ENCODE measurements at regions not wholly inside any gene's neighbourhood (a gene's known extent, or its start where the extent isn't known, plus 50 kb on each side); places are given as distances from the start of the nearest gene placed in this dataset.
"Not testable (repeated sequence)": the region's sequence is repeated elsewhere in the genome, so short reads cannot be mapped to it uniquely, and the experiment has no call there.

DNA sequence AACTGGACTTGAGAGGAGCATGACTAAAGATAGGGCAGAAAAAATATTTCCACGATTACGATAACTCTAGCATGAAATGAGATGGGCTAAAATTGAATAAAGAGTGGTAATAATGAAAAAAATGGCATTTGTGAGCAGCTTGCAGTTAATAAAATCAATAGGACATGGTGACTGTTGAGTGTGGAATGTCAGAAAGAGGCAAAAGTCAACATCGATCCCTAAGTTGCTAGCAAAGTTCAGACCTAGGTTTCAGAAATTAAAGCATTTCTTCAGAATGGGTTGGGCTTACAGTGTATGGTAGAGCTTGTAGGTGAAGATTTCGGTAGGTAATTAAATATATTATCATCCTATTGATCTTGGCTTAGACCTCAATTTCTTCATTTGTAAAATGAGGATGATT, 656.7 kb upstream of the NRG3 start:
- DNase-seq (ENCODE audit: low read depth in 2 of 2), result no peak

DNA sequence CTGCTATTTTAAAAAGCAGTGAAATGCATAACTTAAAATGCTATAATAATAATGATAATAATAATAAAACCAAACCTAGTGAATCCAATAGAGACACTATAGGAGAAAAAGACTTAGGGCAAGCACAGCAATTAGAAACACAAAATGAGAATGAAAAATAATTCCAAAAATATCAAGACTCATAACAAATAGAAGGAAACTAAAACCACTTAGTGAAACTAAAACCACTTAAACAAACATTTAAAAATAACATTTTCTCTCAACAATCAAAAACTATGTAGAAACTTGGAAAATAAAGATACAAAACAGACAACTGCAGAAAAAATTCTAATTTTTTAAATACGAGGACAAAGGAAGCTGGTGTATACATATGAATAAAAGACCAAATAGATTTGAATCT, 655.2 kb upstream of the NRG3 start:
- DNase-seq (ENCODE audit: low read depth in 2 of 2), result no peak

DNA sequence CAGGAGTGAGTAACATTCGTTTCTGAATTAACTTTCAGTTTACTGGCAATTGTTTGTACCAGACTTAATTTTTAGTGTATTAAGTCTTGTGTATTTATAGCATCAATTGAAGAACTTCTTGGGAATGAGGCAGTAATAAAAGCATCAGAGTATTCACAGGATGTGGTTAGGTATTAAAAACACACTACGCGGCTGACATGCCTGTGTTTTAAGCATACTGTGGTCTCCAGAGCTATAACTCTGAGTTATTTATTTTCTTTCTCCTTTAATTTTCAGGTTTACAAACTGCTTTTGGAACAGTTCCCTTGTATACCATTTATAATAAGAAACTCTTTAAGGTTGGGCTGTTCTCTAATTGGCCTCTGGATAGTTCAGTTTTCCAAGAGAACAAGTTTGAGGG, 626.1 kb upstream of the NRG3 start:
- DNase-seq (ENCODE audit: low read depth in 2 of 2), result no peak

DNA sequence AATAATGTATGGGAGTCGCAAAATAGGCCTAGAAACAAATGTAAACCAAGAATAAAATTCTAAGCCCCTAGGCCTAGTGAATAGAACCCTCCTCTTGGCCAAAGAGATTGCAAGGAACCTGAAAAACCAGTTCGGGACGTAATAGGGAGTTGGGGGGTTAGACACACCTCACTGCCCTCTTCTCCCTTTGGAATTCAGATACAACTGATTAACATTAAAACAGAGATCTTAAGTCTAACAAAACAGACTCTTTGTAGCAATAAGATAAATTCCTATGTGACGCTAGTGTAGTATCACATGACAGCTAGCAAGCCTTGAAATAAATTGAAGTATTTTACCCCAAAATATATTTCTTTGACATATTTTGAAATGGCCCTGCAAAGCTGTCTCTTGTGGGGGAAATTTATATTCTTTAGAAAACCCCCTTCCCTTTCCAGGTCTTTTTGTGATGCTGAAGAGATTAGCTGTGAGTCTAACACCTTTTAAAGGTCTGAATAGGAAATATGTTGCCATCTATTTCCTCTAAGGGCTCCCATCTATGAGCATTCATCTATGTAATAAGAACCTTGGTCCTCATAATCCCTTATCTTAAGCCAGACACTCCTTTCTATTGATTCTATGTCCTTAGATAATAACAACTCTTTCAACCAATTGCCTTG, 623.4 kb upstream of the NRG3 start:
- DNase-seq (ENCODE audit: low read depth in 2 of 2), result no peak

DNA sequence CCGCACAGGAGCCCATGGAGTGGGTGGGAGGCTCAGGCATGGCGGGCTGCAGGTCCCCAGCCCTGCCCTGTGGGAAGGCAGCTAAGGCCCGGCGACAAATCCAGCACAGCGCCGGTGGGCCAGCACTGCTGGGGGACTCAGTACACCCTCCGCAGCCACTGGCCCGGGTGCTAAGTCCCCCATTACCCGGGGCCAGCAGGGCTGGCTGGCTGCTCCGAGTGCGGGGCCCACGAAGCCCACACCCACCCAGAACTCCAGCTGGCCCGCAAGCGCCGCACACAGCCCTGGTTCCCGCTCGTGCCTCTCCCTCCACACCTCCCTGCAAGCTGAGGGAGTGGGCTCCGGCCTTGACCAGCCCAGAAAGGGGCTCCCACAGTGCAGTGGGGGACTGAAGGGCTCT, 610.0 kb upstream of the NRG3 start:
- not testable (repeated sequence) for DNase-seq (ENCODE audit: low read depth in 2 of 2)

DNA sequence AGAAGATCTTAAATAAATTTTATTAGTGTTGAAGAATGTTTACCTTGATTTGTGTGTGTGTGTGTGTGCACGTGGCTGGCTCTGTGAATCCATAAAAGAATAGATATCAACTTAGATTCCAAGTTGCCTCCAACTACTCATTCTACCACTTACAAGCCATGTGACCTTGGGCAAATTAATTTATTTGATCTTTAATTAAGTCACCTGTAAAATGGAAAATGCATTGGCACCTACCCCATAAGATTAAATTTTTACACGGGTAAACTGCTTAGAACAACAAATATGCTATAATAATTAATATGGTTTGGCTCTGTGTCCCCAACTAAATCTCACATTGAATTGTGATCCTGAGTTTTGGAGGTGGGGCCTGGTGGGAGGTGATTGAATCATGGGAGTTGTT, 604.9 kb upstream of the NRG3 start:
- DNase-seq (ENCODE audit: low read depth in 2 of 2), result no peak

DNA sequence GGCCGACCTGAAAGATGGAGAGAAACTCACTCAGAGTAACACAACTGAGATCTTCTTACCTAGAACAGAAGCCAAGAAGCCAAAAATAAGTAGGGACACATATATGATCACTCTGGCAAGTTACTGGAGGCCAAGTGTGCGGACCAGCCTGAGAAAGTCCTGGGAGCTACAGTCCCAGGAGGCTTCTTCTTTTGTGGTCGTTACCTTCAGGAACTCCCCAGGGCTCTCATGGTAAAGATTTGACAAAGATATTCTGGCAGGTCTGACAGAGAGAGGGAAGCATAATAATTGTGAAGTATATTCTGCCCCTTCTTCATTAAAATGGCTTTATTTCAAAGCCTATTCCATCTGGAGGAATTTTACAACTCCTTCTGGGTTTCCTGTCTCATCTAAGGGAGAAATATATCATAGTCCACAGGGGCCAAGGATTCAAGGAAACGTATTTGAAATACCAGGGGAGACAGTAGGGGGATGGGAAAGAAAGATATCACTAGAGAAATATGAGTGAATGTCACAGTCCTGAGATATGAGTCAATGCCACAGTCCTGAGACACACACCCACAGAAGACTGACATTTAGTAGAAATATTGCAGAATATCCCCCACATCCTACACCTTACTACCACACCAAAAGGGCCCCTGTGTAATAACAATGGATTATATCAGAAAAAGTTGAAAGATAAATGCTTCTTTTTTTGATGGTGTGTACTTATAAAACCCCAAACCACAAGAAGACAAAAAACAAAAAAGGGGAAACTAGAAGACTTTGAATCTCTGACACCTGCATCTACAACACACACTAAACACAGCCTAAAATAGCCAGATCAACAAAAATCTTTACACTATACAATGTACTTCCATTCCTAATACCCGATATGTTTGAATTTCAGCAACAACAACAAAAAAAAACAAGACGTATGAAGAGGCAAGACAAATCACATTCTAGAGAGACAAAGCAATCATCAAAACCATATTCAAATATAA, 594.2 kb upstream of the NRG3 start:
- no peak for DNase-seq (ENCODE audit: low read depth in 2 of 2)

DNA sequence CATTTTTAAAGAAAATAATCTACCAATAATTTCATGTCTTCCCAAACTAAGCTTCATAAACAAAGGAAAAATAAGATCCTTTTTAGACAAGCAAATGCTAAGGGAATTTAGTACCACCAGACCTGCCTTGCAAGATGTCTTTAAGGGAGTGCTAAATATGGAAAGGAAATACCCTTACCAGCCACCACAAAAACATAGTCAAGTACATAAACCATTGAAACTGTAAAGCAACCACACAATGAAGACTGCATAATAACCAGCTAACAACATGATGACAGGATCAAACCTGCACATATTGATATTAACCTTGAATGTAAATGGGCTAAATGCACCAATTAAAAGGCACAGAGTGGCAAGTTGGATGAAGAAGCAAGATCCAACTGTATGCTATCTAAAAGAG, 586.5 kb upstream of the NRG3 start:
- no peak for DNase-seq (ENCODE audit: low read depth in 2 of 2)

DNA sequence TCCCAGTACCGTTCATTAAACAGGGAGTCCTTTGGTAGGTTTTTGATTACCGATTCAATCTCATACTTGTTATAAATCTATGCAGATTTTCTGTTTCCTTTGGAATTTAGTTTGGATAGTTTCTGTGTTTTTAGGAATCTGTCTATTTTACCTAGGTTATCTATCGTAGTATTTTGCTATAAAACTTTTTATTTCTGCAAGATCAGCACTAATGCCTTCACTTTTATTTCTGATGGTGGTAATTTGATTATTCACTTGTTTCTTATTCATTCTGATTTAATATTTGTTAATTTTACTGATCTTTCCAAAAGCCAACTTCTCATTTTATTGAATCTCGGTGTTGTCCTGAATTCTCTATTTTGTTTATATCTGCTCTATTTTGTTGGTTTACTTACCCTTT, 577.7 kb upstream of the NRG3 start:
- DNase-seq (ENCODE audit: low read depth in 2 of 2), result no peak

DNA sequence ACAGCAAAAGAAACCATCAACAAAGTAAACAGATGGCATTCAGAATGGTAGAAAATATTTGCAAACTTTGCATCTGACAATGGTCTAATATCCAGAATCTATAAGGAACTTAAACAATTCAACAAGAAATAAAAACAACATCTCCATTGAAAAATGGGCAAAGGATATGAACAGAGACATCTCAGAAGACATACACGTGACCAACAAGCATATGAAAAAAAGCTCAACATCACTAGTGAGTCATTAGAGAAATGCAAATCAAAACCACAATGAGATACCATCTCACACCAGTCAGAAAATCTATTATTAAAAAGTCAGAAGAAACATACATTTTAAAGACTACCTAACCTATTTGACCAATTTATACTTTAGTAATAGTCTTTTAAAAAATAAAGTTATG, 571.3 kb upstream of the NRG3 start:
- no peak for DNase-seq (ENCODE audit: low read depth in 2 of 2)

DNA sequence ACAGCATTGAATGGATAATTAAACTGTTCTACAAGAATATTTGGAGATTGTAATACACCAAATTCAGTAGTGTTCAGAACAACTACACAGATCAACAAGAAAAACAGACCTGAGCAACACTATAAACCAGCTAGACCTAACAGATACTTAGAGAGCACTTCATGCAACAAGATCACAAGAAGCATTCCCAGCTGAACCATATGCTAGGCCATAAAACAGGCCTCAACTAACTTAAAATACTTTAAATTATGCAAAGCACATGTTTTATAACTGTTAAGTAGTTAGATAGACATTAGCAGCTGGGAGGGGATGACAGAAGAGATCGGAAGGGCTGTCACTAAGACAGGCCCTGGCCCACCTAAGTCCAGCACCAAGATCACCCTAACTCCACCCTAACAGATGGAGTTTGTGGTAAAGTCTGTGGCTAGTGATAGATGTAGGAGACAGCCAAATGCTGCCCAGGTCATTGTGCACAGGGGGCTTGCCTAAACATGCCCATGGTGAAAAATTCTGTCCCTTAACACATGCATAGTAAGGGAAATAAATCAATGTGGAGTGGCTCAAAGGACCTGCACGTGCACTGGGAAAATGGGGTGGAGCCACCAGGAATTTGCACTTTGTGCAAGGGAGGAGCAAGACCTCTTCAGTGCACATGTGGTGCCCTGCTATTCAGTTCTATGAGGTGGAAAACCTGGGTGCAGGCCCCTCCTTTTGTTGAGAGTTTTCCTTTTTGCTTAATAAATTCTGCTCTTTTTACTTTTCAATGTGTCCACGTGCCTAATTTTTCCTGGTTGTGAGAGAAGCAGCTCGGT, 567.8 kb upstream of the NRG3 start:
- no peak for DNase-seq (ENCODE audit: low read depth in 2 of 2)

DNA sequence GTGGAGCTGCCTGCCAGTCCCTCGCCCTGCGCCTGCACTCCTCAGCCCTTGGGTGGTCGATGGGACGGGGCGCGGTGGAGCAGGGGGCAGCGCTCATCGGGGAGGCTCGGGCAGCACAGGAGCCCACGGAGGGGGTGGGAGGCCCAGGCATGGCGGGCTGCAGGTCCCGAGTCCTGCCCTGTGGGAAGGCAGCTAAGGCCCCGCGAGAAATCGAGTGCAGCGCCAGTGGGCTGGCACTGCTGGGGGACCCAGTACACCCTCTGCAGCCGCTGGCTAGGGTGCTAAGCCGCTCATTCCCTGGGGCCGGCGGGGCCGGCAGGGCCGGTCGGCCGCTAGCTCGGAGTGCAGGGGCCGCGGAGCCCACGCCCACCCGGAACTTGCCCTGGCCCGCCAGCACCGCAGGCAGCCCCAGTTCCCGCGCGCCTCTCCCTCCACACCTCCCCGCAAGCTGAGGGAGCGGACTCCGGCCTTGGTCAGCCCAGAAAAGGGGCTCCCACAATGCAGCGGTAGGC, 565.9 kb upstream of the NRG3 start:
- no peak for DNase-seq (ENCODE audit: low read depth in 2 of 2)

DNA sequence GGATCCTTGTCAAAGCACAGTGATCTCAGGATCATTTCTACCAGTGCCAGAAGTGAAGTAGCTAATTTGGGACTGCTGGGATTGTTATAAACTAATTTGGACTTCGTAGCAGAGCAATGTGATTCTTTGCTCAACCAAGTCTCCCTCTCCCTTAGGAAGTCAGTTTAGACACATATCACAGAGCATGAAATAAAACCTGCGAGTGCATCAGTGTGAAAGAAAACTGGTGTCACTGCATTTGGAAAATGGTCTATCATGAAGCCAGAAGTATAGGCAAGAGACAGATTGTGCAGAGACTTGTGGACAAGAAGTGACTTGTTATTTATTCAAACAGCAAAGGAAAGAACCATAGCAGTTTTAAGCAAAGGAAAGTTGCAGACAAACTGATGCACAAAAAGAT, 560.5 kb upstream of the NRG3 start:
- DNase-seq (ENCODE audit: low read depth in 2 of 2), result no peak

DNA sequence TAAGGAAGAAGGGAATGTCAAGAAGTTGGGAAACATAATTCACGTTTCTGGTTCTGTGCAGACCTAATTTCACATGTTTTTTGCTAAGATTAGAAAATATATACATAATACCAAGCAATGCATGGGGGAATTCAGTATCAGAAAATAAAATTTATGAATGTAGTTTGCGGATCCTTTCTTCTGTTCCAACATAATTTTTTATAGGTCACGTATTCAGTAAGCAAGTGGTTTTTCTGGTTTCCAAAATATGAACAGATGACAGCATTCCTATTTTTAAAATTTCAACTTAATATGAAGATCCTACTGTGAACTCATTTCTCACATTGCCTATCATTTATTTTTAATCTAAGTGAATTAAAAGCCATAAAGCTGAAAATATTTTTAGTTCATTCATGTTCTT, 560.0 kb upstream of the NRG3 start:
- no peak for DNase-seq (ENCODE audit: low read depth in 2 of 2)

DNA sequence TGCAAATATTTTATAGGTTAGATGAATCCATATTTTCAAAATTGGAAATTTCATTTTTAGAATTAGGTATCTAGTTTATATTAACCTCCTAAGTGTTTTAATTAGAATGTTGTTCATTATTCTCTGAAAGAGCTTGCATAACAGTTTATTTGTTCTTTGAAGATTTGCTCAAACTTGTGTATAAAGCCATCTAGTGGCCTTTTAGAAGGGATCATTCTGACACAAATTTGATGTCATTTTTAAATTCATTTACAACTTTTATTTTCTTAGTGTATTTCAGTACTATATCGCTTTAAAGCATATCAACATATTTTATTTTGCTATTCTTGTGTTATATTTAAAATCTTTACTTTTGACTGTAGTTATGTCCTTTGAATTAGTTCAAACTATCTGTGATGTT, 527.0 kb upstream of the NRG3 start:
- no peak for DNase-seq (ENCODE audit: low read depth in 2 of 2)

DNA sequence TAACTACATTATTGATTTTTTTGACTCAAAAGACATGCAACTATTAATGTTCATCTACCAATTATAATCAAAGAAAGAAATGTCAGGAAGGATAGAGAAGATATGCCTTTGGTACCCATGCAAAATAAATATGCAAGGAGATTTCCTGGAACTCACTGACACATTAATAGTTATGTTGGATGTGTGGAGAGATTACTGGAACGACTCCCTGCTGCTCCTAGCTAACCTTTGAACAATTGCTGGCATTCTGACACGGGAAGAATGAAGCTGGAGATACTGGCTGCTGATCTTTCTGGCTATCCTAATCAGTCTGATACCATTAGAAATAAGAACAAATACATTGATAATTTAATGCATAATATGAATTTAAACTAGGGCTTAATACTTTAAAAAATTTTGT, 507.9 kb upstream of the NRG3 start:
- DNase-seq (ENCODE audit: low read depth in 2 of 2), result no peak

DNA sequence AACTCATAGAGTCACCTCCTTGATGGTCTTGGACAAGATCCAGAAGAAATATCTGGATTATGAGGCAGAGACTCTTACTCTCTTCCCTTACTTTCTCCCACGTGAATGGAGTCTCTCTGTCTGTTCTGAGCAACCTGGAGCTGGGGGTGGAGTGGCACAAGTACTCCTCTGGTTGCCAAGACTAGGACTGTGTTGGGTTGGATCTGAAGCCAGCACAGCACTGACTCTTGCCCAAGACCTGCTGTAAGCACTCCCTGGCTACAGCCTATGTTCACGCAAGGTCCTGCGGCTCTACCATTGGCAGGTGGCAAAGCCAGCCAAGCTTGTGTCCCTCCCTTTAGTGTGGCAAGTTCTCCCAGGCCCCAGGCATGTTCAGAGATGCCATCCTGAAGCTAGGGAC, 488.2 kb upstream of the NRG3 start:
- no peak for DNase-seq (ENCODE audit: low read depth in 2 of 2)

DNA sequence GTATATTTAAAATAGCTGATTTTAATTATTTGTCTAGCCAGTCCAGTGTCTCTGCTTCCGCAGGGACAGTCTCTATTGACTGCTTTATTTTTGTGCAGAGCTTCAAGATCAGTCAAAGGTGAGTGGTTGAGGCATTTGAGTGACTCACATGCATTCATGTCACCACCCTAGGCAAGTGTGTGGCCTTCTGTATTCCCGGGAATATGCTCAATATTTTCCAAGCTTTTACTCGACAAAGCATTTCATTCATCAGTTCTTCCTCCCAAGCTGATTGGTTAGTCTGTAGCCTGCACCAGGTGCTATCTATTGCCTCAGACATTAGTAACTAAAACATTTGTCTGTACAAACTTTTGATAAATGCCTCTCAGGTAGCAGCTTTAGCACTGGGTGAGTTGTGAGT, 471.5 kb upstream of the NRG3 start:
- DNase-seq (ENCODE audit: low read depth in 2 of 2), result no peak

DNA sequence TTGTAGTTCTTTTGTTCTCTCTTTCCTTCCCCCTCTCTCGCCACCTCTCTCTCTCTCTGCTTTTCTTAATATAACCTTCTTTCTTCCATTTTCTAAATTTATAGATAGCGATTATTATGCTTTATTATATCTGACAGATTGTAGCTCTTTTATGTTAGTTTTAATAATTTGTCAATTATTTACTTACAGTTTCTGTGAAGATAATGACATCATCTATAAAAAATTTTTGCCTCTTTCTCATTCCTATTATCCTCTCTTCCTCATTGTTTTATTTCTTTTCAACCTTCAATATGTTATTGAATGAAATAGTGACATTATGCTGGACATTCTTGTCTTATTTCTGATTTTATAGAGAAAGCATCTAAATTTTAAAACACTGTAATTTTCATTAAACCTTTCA, 469.6 kb upstream of the NRG3 start:
- no peak for DNase-seq (ENCODE audit: low read depth in 2 of 2)

DNA sequence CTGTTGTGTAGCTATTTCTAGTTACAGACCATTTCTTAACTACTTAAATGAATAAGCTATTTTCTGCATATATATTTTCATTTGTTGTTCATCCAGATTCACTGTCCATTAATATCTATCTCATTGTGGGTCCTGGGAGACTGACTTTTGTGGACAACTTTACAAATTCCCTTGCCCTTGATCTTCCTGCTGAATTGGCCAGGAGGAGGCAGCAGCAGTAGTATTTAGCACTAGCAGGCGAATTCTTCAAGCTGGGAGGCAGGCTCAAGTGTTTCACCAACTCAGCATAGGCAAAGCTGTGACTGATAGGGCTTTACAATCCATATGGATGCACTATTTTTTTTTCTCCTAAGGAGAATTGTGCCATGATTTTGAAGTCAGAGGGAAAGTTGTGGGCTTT, 461.0 kb upstream of the NRG3 start:
- DNase-seq (ENCODE audit: low read depth in 2 of 2), result no peak

DNA sequence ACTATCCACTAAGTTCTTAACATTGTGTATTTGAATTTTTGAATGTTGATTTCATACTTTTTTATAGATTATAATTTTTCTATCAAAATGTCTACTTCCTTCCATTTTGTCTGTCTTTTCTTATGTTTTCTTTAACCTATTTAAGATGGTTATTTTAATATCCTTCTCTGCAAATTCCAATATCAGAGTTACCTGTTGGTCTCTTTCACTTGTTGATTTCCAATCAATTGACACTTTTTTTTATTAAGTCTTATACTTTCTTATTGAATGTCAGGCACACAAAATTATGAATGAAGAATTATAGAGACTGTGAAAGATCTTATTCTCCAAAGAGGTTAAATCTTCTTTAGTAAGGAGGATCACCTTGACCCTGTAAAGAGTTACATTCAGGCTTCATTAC, 448.3 kb upstream of the NRG3 start:
- no peak for DNase-seq (ENCODE audit: low read depth in 2 of 2)

DNA sequence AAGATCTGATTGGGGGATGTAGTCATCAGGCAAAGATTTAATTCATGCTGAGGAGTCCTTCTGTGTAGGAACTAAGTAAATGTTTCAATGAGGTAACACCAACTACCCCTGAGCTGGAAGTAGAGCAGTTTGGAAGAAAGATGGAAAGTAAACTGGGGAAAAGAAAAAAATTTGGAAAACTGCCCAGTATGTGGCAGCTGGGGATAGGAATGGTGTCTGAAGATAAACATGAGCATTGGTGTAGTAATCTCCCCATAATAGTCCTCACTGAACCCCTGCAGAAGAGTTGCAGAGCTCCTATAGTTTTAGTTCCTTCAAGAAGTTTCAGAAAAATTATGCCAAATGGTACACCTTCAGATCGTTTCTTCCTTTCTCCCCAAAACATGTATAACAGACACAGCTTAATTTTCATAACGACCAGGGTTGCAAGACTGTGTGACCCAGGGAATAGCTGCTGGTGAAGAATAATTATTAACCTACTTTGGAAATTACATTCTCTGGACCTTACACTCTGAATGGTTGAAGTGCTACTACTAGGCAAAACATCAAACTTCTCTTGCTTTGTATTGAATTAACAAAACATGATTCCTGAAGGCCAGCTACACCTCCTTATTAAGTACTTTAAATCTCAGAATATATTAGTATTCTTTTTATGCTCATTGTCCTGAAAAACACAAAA, 446.4 kb upstream of the NRG3 start:
- no peak for DNase-seq (ENCODE audit: low read depth in 2 of 2)
